ENCODE measurements at regions not wholly inside any gene's neighbourhood (a gene's known extent, or its start where the extent isn't known, plus 50 kb on each side); places are given as distances from the start of the nearest gene placed in this dataset.

- no peak for TF ChIP-seq POLR2A (IDR thresholded peaks at IDR 0.05)
- TF ChIP-seq CTCF (IDR thresholded peaks at IDR 0.05) = no peak
- no peaks in the 10 kb centered on the region for H3K36me3 ChIP-seq
- DNase-seq = no peak
- intact Hi-C loops (cut with DNase I; ENCODE audit: low total_unique reads) = no loop called here
- H3K4me1 ChIP-seq = no peaks in the 10 kb centered on the region
- no peaks in the 10 kb centered on the region for H3K9me3 ChIP-seq
- no peak overlapping the region for H3K4me3 ChIP-seq
- no peak overlapping the region for H3K27ac ChIP-seq
- no peaks in the 10 kb centered on the region for H3K27me3 ChIP-seq
Observed at GRCh38 chr2:147450661-147451510, 393.9 kb upstream of the ACVR2A start.

GRCh38 chr2:147449323-147449991 lies 395.4 kb upstream of the ACVR2A start:
- Histone ChIP-seq H3K4me1 (no peaks in the 10 kb centered on the region), H3K36me3 (no peaks in the 10 kb centered on the region), H3K4me3 (no peak overlapping the region), H3K27me3 (no peaks in the 10 kb centered on the region), H3K27ac (no peak overlapping the region), H3K9me3 (no peaks in the 10 kb centered on the region)
- intact Hi-C loops (cut with DNase I; ENCODE audit: low total_unique reads) = no loop called here
- DNase-seq = no peak
- TF ChIP-seq CTCF (IDR thresholded peaks at IDR 0.05) = no peak
- no peak for TF ChIP-seq POLR2A (IDR thresholded peaks at IDR 0.05)

GRCh38 chr2:147442816-147443215 lies 402.0 kb upstream of the ACVR2A start:
- Histone ChIP-seq H3K27ac (no peak overlapping the region), H3K36me3 (no peaks in the 10 kb centered on the region), H3K27me3 (no peaks in the 10 kb centered on the region), H3K4me3 (no peak overlapping the region), H3K9me3 (no peaks in the 10 kb centered on the region), H3K4me1 (no peaks in the 10 kb centered on the region)
- DNase-seq = no peak
- intact Hi-C loops (cut with DNase I; ENCODE audit: low total_unique reads) = no loop called here
- TF ChIP-seq CTCF (IDR thresholded peaks at IDR 0.05) (no peak), POLR2A (IDR thresholded peaks at IDR 0.05) (no peak)

- Histone ChIP-seq H3K27me3 (no peaks in the 10 kb centered on the region), H3K4me3 (no peak overlapping the region), H3K4me1 (no peaks in the 10 kb centered on the region), H3K27ac (no peak overlapping the region), H3K36me3 (no peaks in the 10 kb centered on the region), H3K9me3 (no peaks in the 10 kb centered on the region)
- no peak for DNase-seq
- no peak for TF ChIP-seq POLR2A (IDR thresholded peaks at IDR 0.05)
- no peak for TF ChIP-seq CTCF (IDR thresholded peaks at IDR 0.05)
- intact Hi-C loops (cut with DNase I; ENCODE audit: low total_unique reads) = no loop called here
Observed at GRCh38 chr2:147441182-147441581, 403.6 kb upstream of the ACVR2A start.

- TF ChIP-seq POLR2A (IDR thresholded peaks at IDR 0.05) (no peak), CTCF (IDR thresholded peaks at IDR 0.05) (no peak)
- Histone ChIP-seq H3K9me3 (no peaks in the 10 kb centered on the region), H3K27me3 (no peaks in the 10 kb centered on the region), H3K36me3 (no peaks in the 10 kb centered on the region), H3K4me1 (no peaks in the 10 kb centered on the region), H3K4me3 (no peak overlapping the region), H3K27ac (no peak overlapping the region)
- no peak for DNase-seq
- intact Hi-C loops (cut with DNase I; ENCODE audit: low total_unique reads) = no loop called here
Observed at GRCh38 chr2:147440734-147441133, 404.1 kb upstream of the ACVR2A start.

All from uterus (tissue), 3 donors.